ENCODE measurements at regions not wholly inside any gene's neighbourhood (a gene's known extent, or its start where the extent isn't known, plus 50 kb on each side); places are given as distances from the start of the nearest gene placed in this dataset.

GRCh38 chr3:15953841-15954240, 156.1 kb upstream of the ANKRD28 start:
- no peak overlapping the region for H3K9ac ChIP-seq (replicated peaks; ENCODE audit: extremely low read depth, insufficient read depth, low read length)
- no peak for DNase-seq (ENCODE audit: low read depth, low spot score)
- no peak overlapping the region for H3K4me2 ChIP-seq (ENCODE audit: insufficient read depth, low read length)
- BruUV-seq (replicated peaks) = no TSS peak
- H3K4me3 ChIP-seq (replicated peaks in 1 of 3; ENCODE audit: insufficient read depth in 1 of 3, low read depth in 1 of 3, low read length in 3 of 3) = no peak overlapping the region
- no peaks in the 10 kb centered on the region for H3K9me3 ChIP-seq (replicated peaks; ENCODE audit: control insufficient read depth, insufficient read depth, low read length)
- no peaks in the 10 kb centered on the region for H3K4me1 ChIP-seq (ENCODE audit: control insufficient read depth, extremely low read depth, insufficient read depth, low read length)
- CTCF ChIA-PET = interaction anchor here (1.2 to 2.2 kb wide), 6 partner anchors 10 to 224 kb away, joined by 3 to 7 read pairs (median 5); no protein-coding TSS in a partner anchor
- H3K36me3 ChIP-seq (ENCODE audit: control insufficient read depth in 2 of 2, extremely low read depth in 1 of 2, insufficient read depth in 2 of 2, low read length in 2 of 2) = no peaks in the 10 kb centered on the region
- H4K20me1 ChIP-seq (replicated peaks; ENCODE audit: control insufficient read depth, extremely low read depth, insufficient read depth, low read length) = no peaks in the 10 kb centered on the region
- intact Hi-C loops (cut with micrococcal nuclease) = loop anchor here (5.0 kb wide), 1 partner anchor 92 kb away; no protein-coding TSS in a partner anchor
- POLR2A ChIA-PET = no interaction called here
- no peaks in the 10 kb centered on the region for H3K79me2 ChIP-seq (ENCODE audit: control insufficient read depth, insufficient read depth, low read length)
- FAIRE-seq = no peak
- no peaks in the 10 kb centered on the region for H3K27me3 ChIP-seq (ENCODE audit: control insufficient read depth in 2 of 2, insufficient read depth in 2 of 2, low read length in 2 of 2)
- H2AFZ ChIP-seq (ENCODE audit: low read depth, low read length) = no peak overlapping the region
- H3K27ac ChIP-seq (ENCODE audit: insufficient read depth, low read depth, low read length) = no peak overlapping the region
- no peaks in the 10 kb centered on the region for H3K9me1 ChIP-seq (replicated peaks; ENCODE audit: control insufficient read depth, extremely low read depth, insufficient read depth, low read length)
- TF ChIP-seq GATA2 (IDR thresholded peaks at IDR 0.05; ENCODE audit: insufficient read depth, insufficient read length, low read depth, low read length) = no peak
- TF ChIP-seq EZH2 (IDR thresholded peaks at IDR 0.05; ENCODE audit: borderline replicate concordance, low read depth, low read length, severe bottlenecking) = no peak
- no peak for TF ChIP-seq FOS (IDR thresholded peaks at IDR 0.05; ENCODE audit: borderline replicate concordance, insufficient read depth, low read length)
- no peak for TF ChIP-seq POLR2A (IDR thresholded peaks at IDR 0.05; ENCODE audit: low read depth, low read length)
- no peak for TF ChIP-seq JUN (IDR thresholded peaks at IDR 0.05; ENCODE audit: borderline replicate concordance, insufficient read depth, insufficient read length, low read depth)
- TF ChIP-seq, protein P1, sequence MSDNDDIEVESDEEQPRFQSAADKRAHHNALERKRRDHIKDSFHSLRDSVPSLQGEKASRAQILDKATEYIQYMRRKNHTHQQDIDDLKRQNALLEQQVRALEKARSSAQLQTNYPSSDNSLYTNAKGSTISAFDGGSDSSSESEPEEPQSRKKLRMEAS (IDR thresholded peaks at IDR 0.05; ENCODE audit: insufficient read depth, insufficient read length) = no peak
- TF ChIP-seq MYC (IDR thresholded peaks at IDR 0.05; ENCODE audit: low read depth, low read length) = no peak
- TF ChIP-seq, protein P2, sequence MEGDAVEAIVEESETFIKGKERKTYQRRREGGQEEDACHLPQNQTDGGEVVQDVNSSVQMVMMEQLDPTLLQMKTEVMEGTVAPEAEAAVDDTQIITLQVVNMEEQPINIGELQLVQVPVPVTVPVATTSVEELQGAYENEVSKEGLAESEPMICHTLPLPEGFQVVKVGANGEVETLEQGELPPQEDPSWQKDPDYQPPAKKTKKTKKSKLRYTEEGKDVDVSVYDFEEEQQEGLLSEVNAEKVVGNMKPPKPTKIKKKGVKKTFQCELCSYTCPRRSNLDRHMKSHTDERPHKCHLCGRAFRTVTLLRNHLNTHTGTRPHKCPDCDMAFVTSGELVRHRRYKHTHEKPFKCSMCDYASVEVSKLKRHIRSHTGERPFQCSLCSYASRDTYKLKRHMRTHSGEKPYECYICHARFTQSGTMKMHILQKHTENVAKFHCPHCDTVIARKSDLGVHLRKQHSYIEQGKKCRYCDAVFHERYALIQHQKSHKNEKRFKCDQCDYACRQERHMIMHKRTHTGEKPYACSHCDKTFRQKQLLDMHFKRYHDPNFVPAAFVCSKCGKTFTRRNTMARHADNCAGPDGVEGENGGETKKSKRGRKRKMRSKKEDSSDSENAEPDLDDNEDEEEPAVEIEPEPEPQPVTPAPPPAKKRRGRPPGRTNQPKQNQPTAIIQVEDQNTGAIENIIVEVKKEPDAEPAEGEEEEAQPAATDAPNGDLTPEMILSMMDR (IDR thresholded peaks at IDR 0.05; ENCODE audit: extremely low read depth in 1 of 2, insufficient read depth in 1 of 2, low read depth in 1 of 2, low read length in 2 of 2) = no peak
- no peak for TF ChIP-seq POLR2AphosphoS5 (IDR thresholded peaks at IDR 0.05; ENCODE audit: insufficient read depth, low read depth, low read length)
- dilution Hi-C loops (cut with MboI; ENCODE audit: extremely low pct_ligation_motif_present, low sequenced_read_pairs) = no loop called here

All from endothelial cell of umbilical vein (primary cell).